HG02981 (cell line): ENCODE measurements at regions not wholly inside any gene's neighbourhood (a gene's known extent, or its start where the extent isn't known, plus 50 kb on each side); places are given as distances from the start of the nearest gene placed in this dataset.
"Not testable (repeated sequence)": the region's sequence is repeated elsewhere in the genome, so short reads cannot be mapped to it uniquely, and the experiment has no call there.

Experiments
- ATAC-seq: cut with Tn5 transposase; IDR thresholded peaks from one replicate; pipeline ENCODE4 v1.9.1; 2021; ENCODE audit warnings: mild to moderate bottlenecking, moderate library complexity; ENCODE audit not compliant: unreplicated experiment

- no peak for ATAC-seq
Observed at GRCh38 chr4:28241021-28241420, 1380.4 kb downstream of the STIM2 start.

- no peak for ATAC-seq
Observed at GRCh38 chr4:28247805-28248204, 1387.2 kb downstream of the STIM2 start.

GRCh38 chr4:28248269-28248668, 1387.6 kb downstream of the STIM2 start:
- no peak for ATAC-seq

DNA sequence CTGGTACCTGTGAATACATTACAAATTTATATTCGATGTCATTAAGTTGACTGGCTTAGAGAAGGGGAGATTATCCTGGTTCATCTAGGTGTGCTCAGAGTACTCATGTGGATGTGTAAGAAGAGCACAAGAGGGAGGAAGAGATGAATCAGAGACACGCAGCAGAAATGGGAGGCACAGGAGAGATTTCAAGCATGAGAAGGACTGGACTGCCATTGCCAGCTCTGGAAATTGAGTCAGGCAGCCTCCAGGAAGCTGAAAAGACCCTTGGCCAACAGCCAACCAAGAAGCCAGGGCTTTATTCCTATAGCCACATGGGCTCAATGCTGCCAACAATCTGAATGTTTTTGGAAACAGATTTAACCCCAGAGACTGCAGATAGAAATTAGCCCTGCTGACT, 1390.0 kb downstream of the STIM2 start:
- ATAC-seq = no peak

DNA sequence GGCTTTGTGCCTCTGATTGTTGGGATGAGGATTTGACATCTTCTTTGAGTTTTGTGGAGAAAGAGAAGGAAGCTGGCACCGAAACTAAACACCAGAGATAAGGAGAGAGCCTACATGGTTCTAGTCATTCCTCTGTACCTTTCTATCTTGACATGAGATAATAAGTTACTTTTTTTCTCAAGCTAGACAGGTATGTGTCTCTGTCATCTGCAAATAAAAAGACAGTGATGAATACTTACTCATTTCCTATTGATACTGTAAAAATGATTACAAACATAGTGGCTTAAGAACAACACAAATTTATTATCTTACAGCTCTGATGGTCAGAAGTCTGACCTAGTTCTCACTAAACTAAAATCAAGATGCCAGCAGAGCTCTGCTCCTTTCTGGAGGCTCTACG, 1391.2 kb downstream of the STIM2 start:
- ATAC-seq = no peak

GRCh38 chr4:28254003-28254402, 1393.4 kb downstream of the STIM2 start:
- ATAC-seq = no peak

DNA sequence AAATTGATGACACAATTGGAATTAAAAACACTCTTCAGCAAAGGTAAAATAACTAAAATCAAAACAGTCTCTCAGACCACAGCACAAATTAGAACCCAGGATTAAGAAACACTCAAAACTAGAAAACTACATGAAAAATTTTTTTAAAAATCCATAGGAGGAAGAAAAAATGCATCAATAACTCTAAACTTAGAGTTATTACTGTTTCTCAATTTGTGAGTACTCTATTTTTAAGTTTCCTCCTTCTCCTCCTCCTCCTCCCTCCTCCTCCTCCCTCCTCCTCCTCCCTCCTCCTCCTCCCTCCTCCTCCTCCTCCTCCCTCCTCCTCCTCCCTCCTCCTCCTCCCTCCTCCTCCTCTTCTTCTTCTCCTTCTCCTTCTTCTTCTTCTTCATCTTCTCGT, 1395.7 kb downstream of the STIM2 start:
- ATAC-seq = no peak

GRCh38 chr4:28259951-28260350, 1399.3 kb downstream of the STIM2 start:
- ATAC-seq = no peak

DNA sequence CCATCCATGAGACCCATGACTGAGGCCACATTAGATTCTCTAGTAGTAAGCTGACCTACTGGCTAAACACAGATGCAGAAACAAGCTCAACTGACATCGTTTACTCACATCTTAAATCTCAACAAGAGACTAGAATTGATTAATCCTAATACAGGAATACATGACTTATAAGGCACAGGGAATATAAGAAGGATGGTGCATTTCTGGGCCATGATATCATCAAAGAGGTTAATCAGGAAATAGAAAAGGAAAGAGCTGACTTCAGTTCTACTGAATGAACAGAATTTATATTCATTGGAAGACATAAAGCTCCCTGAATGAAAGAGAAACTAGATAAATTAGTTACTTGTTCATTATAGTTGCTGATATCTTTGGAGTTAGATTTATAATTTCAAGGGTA, 1406.5 kb downstream of the STIM2 start:
- ATAC-seq = no peak

DNA sequence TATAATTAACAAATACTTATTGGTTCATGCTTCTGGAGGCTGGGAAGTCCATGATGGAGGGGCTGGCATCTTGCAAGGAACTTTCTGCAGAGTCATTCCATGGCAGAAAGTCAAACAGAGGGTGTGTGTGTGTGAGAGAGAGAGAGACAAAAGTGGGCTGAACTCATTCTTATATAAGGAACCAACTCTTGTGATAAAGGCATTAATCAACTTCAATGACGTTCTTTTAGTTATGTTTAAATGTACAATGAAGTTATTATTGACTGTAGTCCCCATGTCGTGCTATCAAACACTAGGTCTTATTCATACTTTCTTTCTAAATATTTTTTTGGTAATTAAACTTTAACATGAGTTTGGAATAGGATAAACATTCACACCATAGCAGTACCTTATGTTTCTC, 1408.8 kb downstream of the STIM2 start:
- ATAC-seq = no peak

DNA sequence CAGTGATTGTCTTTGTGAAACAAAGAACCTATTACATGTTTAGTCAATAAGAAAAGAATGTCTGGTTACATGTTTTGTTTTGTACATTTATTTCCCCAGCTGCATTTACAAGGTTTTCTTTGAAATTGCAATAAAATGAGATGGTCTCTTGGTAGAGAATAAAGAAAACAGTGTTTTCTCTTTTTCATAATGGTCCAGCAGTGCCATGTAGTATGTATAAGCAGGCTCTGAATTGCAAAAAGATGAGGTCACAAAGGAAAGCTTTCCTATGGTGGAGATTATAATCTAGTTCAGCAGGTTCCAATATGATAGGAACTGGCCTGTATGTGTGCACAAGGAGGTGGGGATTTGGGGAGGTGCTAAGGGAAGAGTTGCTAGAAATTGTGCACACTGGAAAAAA, 1417.3 kb downstream of the STIM2 start:
- ATAC-seq = no peak

GRCh38 chr4:28278676-28279075, 1418.0 kb downstream of the STIM2 start:
- no peak for ATAC-seq

DNA sequence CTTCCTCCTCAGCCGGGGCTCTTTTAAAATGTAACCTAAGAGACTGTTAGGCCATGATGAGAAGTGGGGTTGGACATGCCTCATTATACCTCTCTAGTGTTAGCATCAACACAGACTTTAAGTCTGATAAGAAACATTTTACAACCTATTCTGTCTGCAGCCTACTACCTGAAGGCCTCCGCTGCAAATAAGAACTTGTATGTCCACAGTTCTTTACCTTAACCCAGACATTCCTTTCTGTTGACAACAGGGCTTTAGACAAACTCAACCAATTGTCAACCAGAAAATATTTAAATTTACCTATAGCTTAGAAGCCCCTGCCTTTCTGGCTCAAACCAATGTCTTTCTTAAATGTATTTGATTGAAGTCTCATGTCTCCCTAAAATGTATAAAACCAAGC, 1418.6 kb downstream of the STIM2 start:
- no peak for ATAC-seq

- ATAC-seq = not testable (repeated sequence)
Observed at GRCh38 chr4:28286266-28286665, 1425.6 kb downstream of the STIM2 start.

GRCh38 chr4:28287831-28288233, 1427.2 kb downstream of the STIM2 start:
- ATAC-seq = no peak

GRCh38 chr4:28296239-28296638, 1435.6 kb downstream of the STIM2 start:
- no peak for ATAC-seq

GRCh38 chr4:28310926-28311325, 1450.3 kb downstream of the STIM2 start:
- no peak for ATAC-seq

GRCh38 chr4:28312497-28312896, 1451.9 kb downstream of the STIM2 start:
- ATAC-seq = not testable (repeated sequence)

- no peak for ATAC-seq
Observed at GRCh38 chr4:28313729-28314713, 1453.4 kb downstream of the STIM2 start.

- no peak for ATAC-seq
Observed at GRCh38 chr4:28317221-28317620, 1456.6 kb downstream of the STIM2 start.

DNA sequence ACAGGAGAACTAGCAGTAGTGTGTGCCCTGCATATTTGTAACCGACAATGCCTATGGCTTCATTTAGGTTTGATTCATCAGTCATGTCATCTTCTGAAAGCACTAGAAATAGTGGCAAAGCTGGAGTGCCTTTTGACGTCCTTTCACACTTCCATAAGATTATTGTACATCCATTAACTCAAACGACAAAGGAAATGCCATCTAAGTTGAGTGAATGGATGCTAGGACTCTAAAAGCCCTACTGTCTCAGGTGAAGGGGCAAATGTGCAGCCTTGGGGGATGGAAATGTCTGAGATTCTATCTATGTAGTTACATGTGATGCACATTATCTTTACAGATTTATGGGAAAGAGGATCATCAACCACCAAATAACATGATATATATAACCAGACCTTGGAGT, 1473.6 kb downstream of the STIM2 start:
- no peak for ATAC-seq

GRCh38 chr4:28341784-28342183, 1481.1 kb downstream of the STIM2 start:
- no peak for ATAC-seq

- ATAC-seq = no peak
Observed at GRCh38 chr4:28350485-28350884, 1489.8 kb downstream of the STIM2 start.
